HG02798 (cell line): ENCODE measurements at regions not wholly inside any gene's neighbourhood (a gene's known extent, or its start where the extent isn't known, plus 50 kb on each side); places are given as distances from the start of the nearest gene placed in this dataset.
"Not testable (repeated sequence)": the region's sequence is repeated elsewhere in the genome, so short reads cannot be mapped to it uniquely, and the experiment has no call there.

ENCODE experiments used
- ATAC-seq: cut with Tn5 transposase; IDR thresholded peaks from one replicate; pipeline ENCODE4 v1.9.1; 2021; ENCODE audit warnings: mild to moderate bottlenecking; ENCODE audit not compliant: unreplicated experiment, poor library complexity

GRCh38 chr16:29192329-29193247 is 207.7 kb downstream of the LAT start:
- ATAC-seq, result no peak

- not testable (repeated sequence) for ATAC-seq
Measured at GRCh38 chr16:29191636-29192180, 206.9 kb downstream of the LAT start.

- ATAC-seq, result not testable (repeated sequence)
Measured at GRCh38 chr16:29190553-29191431, 205.9 kb downstream of the LAT start.

GRCh38 chr16:29188806-29189205 is 204.0 kb downstream of the LAT start:
- ATAC-seq, result not testable (repeated sequence)

- ATAC-seq, result not testable (repeated sequence)
Measured at GRCh38 chr16:29186306-29187220, 201.7 kb downstream of the LAT start.

GRCh38 chr16:29185872-29186271 is 201.0 kb downstream of the LAT start:
- not testable (repeated sequence) for ATAC-seq

- not testable (repeated sequence) for ATAC-seq
Measured at GRCh38 chr16:29184738-29185438, 200.0 kb downstream of the LAT start.

- not testable (repeated sequence) for ATAC-seq
Measured at GRCh38 chr16:29182940-29183868, 198.4 kb downstream of the LAT start.

GRCh38 chr16:29182501-29182900 is 197.6 kb downstream of the LAT start:
- ATAC-seq, result no peak

GRCh38 chr16:29181921-29182411 is 197.1 kb downstream of the LAT start:
- ATAC-seq, result not testable (repeated sequence)

- ATAC-seq, result not testable (repeated sequence)
Measured at GRCh38 chr16:29181254-29181780, 196.5 kb downstream of the LAT start.

- not testable (repeated sequence) for ATAC-seq
Measured at GRCh38 chr16:29180206-29180600, 195.4 kb downstream of the LAT start.

GRCh38 chr16:29179401-29180205 is 194.8 kb downstream of the LAT start:
- not testable (repeated sequence) for ATAC-seq

GRCh38 chr16:29177888-29178726 is 193.3 kb downstream of the LAT start:
- ATAC-seq, result not testable (repeated sequence)

GRCh38 chr16:29177203-29177887 is 192.5 kb downstream of the LAT start:
- ATAC-seq, result not testable (repeated sequence)
